Panc1 (cell line): ENCODE measurements at regions not wholly inside any gene's neighbourhood (a gene's known extent, or its start where the extent isn't known, plus 50 kb on each side); places are given as distances from the start of the nearest gene placed in this dataset.

ENCODE experiments used
- POLR2AphosphoS5 ChIP-seq: IDR thresholded peaks from 2 replicates; pipeline ENCODE4 v1.6.1; 2012; ENCODE audit warnings: mild to moderate bottlenecking, low read depth, low read length, moderate library complexity
- REST ChIP-seq, 2 experiments: IDR thresholded peaks; 2 replicates each; pipeline ENCODE4 v1.6.1; 2011 to 2012; ENCODE audit warnings: low read depth in 2 of 2, control low read depth in 1 of 2, low read length in 1 of 2, mild to moderate bottlenecking in 1 of 2, moderate library complexity in 1 of 2; ENCODE audit not compliant: insufficient read depth in 1 of 2
- SIN3A ChIP-seq: IDR thresholded peaks from 2 replicates; pipeline ENCODE4 v1.6.1; 2012; ENCODE audit warnings: low read depth, mild to moderate bottlenecking, low read length, moderate library complexity, borderline replicate concordance; ENCODE audit not compliant: insufficient read depth
- TCF7L2 ChIP-seq: IDR thresholded peaks from 2 replicates; pipeline ENCODE4 v1.6.1; 2011; ENCODE audit warnings: mild to moderate bottlenecking, low read depth, low read length, inconsistent platforms
- TF ChIP-seq, protein P1 (sequence below): fragments of 450-650 bp; IDR thresholded peaks from 2 replicates; pipeline ENCODE4 v1.5.1; 2017; ENCODE audit warnings: mild to moderate bottlenecking

DNA sequence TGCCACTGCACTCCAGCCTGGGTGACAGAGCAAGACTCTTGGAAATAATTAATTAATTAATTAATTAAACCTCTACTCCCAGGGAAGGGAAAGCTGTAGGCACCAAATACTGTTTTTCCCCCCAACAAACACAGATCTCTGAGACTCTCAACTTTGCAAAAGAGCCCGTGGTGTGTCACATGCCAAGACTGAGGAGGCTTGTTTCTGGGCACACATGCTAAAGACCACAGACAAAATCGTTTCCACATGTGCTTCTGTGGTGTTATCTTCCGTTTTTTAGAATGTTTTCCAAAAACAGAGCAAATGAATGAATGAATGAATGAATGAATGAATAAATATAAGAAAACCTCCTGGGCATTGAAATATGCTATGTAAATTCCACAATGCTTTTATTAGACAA, 55.6 kb upstream of the ATXN1 start:
- TF ChIP-seq, protein P1, sequence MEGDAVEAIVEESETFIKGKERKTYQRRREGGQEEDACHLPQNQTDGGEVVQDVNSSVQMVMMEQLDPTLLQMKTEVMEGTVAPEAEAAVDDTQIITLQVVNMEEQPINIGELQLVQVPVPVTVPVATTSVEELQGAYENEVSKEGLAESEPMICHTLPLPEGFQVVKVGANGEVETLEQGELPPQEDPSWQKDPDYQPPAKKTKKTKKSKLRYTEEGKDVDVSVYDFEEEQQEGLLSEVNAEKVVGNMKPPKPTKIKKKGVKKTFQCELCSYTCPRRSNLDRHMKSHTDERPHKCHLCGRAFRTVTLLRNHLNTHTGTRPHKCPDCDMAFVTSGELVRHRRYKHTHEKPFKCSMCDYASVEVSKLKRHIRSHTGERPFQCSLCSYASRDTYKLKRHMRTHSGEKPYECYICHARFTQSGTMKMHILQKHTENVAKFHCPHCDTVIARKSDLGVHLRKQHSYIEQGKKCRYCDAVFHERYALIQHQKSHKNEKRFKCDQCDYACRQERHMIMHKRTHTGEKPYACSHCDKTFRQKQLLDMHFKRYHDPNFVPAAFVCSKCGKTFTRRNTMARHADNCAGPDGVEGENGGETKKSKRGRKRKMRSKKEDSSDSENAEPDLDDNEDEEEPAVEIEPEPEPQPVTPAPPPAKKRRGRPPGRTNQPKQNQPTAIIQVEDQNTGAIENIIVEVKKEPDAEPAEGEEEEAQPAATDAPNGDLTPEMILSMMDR: no peak
- TF ChIP-seq POLR2AphosphoS5 (no peak), SIN3A (no peak), TCF7L2 (no peak), REST (IDR thresholded peaks at IDR 0.05; ENCODE audit: insufficient read depth in 1 of 2, low read depth in 2 of 2, low read length in 1 of 2) (no peak)
